ENCODE measurements at regions not wholly inside any gene's neighbourhood (a gene's known extent, or its start where the extent isn't known, plus 50 kb on each side); places are given as distances from the start of the nearest gene placed in this dataset.

DNA sequence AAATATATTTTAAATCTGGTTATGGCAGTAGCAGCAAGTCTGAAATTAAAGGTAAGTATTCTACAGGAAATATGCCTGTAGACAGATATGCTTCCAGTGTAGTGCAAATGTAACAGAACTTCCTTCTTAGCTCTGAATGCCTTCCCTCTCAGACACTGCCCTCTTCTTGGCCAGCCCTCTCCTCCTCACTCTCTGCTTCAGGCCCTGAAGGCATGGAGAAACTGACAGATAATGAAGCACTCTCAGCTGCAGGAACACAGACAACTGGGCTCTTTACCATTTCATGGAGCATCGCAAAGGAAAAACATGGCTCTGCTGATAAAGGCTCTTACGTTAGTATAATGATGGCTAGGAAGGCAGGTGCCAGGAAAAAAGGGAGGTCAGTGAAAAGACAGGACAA, 431.5 kb upstream of the RASGEF1B start:
- ATAC-seq (ENCODE audit: insufficient number of reproducible peaks, low FRiP score, low read depth): no peak

DNA sequence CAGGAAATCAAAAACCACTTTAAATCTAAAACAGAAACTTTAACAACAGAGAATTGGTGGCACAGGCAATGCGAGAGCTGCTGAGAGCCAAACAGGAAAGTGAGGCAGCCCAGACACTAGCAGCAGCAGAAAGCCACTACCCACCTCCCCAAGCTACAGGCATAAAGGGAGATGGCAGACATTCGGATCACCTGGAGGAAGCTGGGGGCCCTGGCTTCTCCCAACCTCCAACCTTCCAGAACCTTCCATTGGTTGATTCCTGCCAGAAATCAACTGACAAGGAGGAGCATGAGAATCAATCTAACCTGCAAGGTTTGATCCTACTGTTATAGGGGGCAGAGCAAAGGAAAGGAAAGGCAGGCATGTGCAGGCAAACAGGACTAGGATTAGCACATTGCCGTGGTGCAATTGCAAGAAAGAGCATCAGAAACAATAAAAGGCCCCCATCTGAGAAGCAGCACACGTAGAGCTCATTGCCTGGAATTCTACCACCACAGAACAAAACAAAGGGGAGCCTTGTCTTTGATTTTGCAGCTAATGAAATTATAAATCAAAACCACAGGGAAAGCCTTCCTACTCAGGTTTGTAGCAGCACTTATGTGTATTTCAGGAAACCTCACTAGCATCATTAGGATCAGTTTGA, 427.3 kb upstream of the RASGEF1B start:
- Histone ChIP-seq H3K4me3 (no peak overlapping the region), H3K27me3 (replicated peaks; ENCODE audit: insufficient read depth) (no peaks in the 10 kb centered on the region), H3K36me3 (no peaks in the 10 kb centered on the region), H3K9me3 (no peaks in the 10 kb centered on the region), H3K4me1 (ENCODE audit: control insufficient read depth in 1 of 2, low read depth in 2 of 2) (no peaks in the 10 kb centered on the region), H3K27ac (no peak overlapping the region)
- ATAC-seq (ENCODE audit: insufficient number of reproducible peaks, low FRiP score, low read depth): no peak
- DNase-seq (ENCODE audit: low spot score): no peak
- TF ChIP-seq, protein P1, sequence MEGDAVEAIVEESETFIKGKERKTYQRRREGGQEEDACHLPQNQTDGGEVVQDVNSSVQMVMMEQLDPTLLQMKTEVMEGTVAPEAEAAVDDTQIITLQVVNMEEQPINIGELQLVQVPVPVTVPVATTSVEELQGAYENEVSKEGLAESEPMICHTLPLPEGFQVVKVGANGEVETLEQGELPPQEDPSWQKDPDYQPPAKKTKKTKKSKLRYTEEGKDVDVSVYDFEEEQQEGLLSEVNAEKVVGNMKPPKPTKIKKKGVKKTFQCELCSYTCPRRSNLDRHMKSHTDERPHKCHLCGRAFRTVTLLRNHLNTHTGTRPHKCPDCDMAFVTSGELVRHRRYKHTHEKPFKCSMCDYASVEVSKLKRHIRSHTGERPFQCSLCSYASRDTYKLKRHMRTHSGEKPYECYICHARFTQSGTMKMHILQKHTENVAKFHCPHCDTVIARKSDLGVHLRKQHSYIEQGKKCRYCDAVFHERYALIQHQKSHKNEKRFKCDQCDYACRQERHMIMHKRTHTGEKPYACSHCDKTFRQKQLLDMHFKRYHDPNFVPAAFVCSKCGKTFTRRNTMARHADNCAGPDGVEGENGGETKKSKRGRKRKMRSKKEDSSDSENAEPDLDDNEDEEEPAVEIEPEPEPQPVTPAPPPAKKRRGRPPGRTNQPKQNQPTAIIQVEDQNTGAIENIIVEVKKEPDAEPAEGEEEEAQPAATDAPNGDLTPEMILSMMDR (IDR thresholded peaks at IDR 0.05): no peak

More for the DNA sequence above, 431.5 kb upstream of the RASGEF1B start:
- no peaks in the 10 kb centered on the region for H3K9me3 ChIP-seq
- no peak overlapping the region for H3K4me3 ChIP-seq
- no peaks in the 10 kb centered on the region for H3K36me3 ChIP-seq
- no peaks in the 10 kb centered on the region for H3K4me1 ChIP-seq (ENCODE audit: control insufficient read depth in 1 of 2, low read depth in 2 of 2)
- no peak overlapping the region for H3K27ac ChIP-seq
- H3K27me3 ChIP-seq (replicated peaks; ENCODE audit: insufficient read depth): no peaks in the 10 kb centered on the region
- TF ChIP-seq, protein P1 (IDR thresholded peaks at IDR 0.05): no peak
- DNase-seq (ENCODE audit: low spot score): no peak

DNA sequence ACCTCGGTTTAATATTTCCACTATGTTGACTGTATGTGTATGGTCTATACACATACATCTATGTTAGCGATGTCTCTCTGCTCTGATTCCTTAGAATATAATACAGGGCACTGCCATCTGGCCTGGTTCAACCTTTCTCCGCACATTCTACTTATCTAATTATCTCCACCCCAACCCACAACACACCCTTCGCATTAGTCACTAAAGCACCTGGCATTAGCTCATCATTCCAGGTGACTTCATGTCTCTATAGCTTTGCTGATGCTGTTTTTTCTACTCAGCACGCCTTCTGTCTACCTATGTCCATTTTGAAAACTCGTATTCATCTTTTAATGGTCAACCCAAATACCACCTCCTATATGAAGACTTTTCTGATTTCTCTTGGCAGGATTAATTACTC, 425.2 kb upstream of the RASGEF1B start:
- Histone ChIP-seq H3K4me1 (ENCODE audit: control insufficient read depth in 1 of 2, low read depth in 2 of 2) (no peaks in the 10 kb centered on the region), H3K9me3 (no peaks in the 10 kb centered on the region), H3K27ac (no peak overlapping the region), H3K4me3 (no peak overlapping the region), H3K27me3 (replicated peaks; ENCODE audit: insufficient read depth) (no peaks in the 10 kb centered on the region), H3K36me3 (no peaks in the 10 kb centered on the region)
- DNase-seq (ENCODE audit: low spot score): no peak
- no peak for ATAC-seq (ENCODE audit: insufficient number of reproducible peaks, low FRiP score, low read depth)
- TF ChIP-seq, protein P1 (IDR thresholded peaks at IDR 0.05): no peak

DNA sequence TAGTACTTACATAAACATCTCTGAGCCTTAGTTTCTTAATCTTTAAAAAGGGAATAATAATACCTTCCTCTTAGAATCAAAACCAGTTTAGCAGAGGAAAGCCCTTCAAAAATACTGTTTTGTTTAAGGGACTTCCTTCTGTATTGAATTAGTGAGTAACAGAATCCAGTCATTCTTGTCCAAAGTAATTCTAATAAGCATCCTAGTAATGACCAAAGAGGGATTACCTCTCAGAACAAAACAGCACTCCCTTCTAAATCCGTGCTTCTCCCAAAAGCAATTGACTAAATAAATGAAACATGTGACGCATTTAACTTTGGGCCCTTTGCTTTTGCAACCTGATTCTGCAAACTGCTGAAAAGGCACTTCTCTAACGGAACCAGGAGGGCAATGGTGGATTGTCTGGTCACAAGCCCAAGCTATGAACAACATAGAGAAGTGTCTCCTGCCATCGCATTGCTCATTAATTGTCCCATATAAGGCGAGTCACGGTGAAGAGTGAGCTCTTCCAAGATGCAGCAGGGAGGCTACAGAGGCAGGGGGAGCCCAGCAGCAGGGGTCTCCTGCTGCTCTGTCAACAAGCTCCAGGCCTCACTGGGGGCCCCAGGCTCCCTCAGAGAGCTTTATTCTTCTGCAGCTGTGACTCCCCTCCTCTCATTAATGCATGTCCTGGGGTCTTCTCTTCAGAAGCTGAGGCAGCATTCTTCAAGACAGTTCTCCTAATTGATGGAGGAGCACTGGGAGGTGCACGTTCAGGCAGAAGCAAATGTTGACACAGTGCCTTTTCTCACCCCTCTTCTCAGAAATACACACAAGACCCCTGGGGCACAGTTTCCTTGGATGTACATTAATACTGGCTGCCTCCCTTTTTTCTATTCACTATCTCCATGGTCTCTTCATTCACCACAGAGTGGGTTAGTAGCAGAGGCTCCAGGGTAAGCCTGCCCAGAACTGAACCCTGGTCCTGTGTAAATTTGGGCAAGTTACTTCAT, 419.6 kb upstream of the RASGEF1B start:
- ATAC-seq (ENCODE audit: insufficient number of reproducible peaks, low FRiP score, low read depth) (no peak), DNase-seq (ENCODE audit: low spot score) (no peak)
- TF ChIP-seq, protein P1 (IDR thresholded peaks at IDR 0.05): no peak
- no peaks in the 10 kb centered on the region for H3K27me3 ChIP-seq (replicated peaks; ENCODE audit: insufficient read depth)
- H3K9me3 ChIP-seq: no peaks in the 10 kb centered on the region
- H3K4me3 ChIP-seq: no peak overlapping the region
- H3K4me1 ChIP-seq (ENCODE audit: control insufficient read depth in 1 of 2, low read depth in 2 of 2): no peaks in the 10 kb centered on the region
- H3K27ac ChIP-seq: no peak overlapping the region
- no peaks in the 10 kb centered on the region for H3K36me3 ChIP-seq

DNA sequence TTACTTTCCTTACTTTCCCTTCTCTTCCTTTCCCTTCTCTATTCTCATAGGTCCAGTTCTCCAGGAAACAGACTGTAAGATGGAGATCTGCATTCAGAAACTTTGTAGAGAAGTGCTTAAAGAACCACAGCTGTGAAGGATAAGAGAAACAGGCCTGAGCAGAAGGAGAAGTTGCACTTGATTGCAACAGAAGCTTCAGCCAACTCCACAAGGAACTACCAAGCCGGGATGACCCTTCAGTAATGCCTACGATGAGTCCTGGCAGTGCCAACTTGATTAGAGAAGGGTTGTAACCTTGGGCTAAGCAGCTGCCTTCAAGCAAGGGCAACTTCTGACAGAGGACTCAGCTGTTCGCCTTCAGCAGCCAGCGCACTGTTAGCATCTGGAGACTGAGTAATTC, 413.3 kb upstream of the RASGEF1B start:
- H3K9me3 ChIP-seq: peaks cover 3% of the 10 kb centered on the region
- H3K4me3 ChIP-seq: no peak overlapping the region
- no peak overlapping the region for H3K27ac ChIP-seq
- TF ChIP-seq, protein P1 (IDR thresholded peaks at IDR 0.05): no peak
- H3K27me3 ChIP-seq (replicated peaks; ENCODE audit: insufficient read depth): no peaks in the 10 kb centered on the region
- no peak for DNase-seq (ENCODE audit: low spot score)
- ATAC-seq (ENCODE audit: insufficient number of reproducible peaks, low FRiP score, low read depth): no peak
- H3K36me3 ChIP-seq: no peaks in the 10 kb centered on the region
- H3K4me1 ChIP-seq (ENCODE audit: control insufficient read depth in 1 of 2, low read depth in 2 of 2): no peaks in the 10 kb centered on the region

All from thoracic aorta (tissue), 2 donors.